GM18508 (cell line): ENCODE measurements at regions not wholly inside any gene's neighbourhood (a gene's known extent, or its start where the extent isn't known, plus 50 kb on each side); places are given as distances from the start of the nearest gene placed in this dataset.
"Not testable (repeated sequence)": the region's sequence is repeated elsewhere in the genome, so short reads cannot be mapped to it uniquely, and the experiment has no call there.

ENCODE experiments used
- ATAC-seq: cut with Tn5 transposase; IDR thresholded peaks from one replicate; pipeline ENCODE4 v1.9.1; 2021; ENCODE audit warnings: moderate number of reproducible peaks; ENCODE audit not compliant: insufficient read depth, unreplicated experiment

- ATAC-seq, result no peak
These were observed 364.4 kb downstream of the RND3 start for GRCh38 chr2:150122871-150123613.

- no peak for ATAC-seq
These were observed 365.3 kb downstream of the RND3 start for GRCh38 chr2:150122156-150122555.

- ATAC-seq, result no peak
These were observed 367.0 kb downstream of the RND3 start for GRCh38 chr2:150120326-150120955.

- no peak for ATAC-seq
These were observed 367.6 kb downstream of the RND3 start for GRCh38 chr2:150119819-150120218.

GRCh38 chr2:150114089-150114488 is 373.4 kb downstream of the RND3 start:
- not testable (repeated sequence) for ATAC-seq

GRCh38 chr2:150110548-150110947 is 376.9 kb downstream of the RND3 start:
- no peak for ATAC-seq

GRCh38 chr2:150109912-150110311 is 377.6 kb downstream of the RND3 start:
- no peak for ATAC-seq

GRCh38 chr2:150109028-150109427 is 378.4 kb downstream of the RND3 start:
- no peak for ATAC-seq

- no peak for ATAC-seq
These were observed 379.7 kb downstream of the RND3 start for GRCh38 chr2:150107816-150108215.

- ATAC-seq, result no peak
These were observed 380.3 kb downstream of the RND3 start for GRCh38 chr2:150107170-150107569.

- no peak for ATAC-seq
These were observed 385.5 kb downstream of the RND3 start for GRCh38 chr2:150101947-150102346.

GRCh38 chr2:150100834-150101233 is 386.6 kb downstream of the RND3 start:
- ATAC-seq, result no peak

GRCh38 chr2:150100336-150100735 is 387.1 kb downstream of the RND3 start:
- ATAC-seq, result no peak

- ATAC-seq, result no peak
These were observed 387.7 kb downstream of the RND3 start for GRCh38 chr2:150099805-150100204.

GRCh38 chr2:150097901-150098531 is 389.5 kb downstream of the RND3 start:
- ATAC-seq, result no peak

GRCh38 chr2:150097402-150097801 is 390.1 kb downstream of the RND3 start:
- no peak for ATAC-seq

GRCh38 chr2:150095361-150096095 is 391.9 kb downstream of the RND3 start:
- no peak for ATAC-seq

- no peak for ATAC-seq
These were observed 395.6 kb downstream of the RND3 start for GRCh38 chr2:150091846-150092245.

GRCh38 chr2:150090031-150090430 is 397.4 kb downstream of the RND3 start:
- no peak for ATAC-seq

GRCh38 chr2:150088538-150088937 is 398.9 kb downstream of the RND3 start:
- no peak for ATAC-seq

GRCh38 chr2:150085478-150085877 is 402.0 kb downstream of the RND3 start:
- no peak for ATAC-seq
